SK-N-SH treated with all-trans-retinoic acid at 6 μM for 48 hours (cell line): ENCODE measurements at regions not wholly inside any gene's neighbourhood (a gene's known extent, or its start where the extent isn't known, plus 50 kb on each side); places are given as distances from the start of the nearest gene placed in this dataset.

ENCODE experiments used
- ATAC-seq: fragments of 200-7000 bp; cut with Tn5 transposase; 3 replicates; pipeline ENCODE4 v1.9.1; 2020; ENCODE audit warnings: mild to moderate bottlenecking, moderate library complexity
- ARNTL ChIP-seq: fragments of 450-650 bp; formaldehyde crosslinking; IDR thresholded peaks from 2 replicates; pipeline ENCODE4 v1.5.0; 2020; ENCODE audit warnings: low read depth, mild to moderate bottlenecking, moderate library complexity, borderline replicate concordance
- BACH2 ChIP-seq: fragments of 250-450 bp; sonication (Bioruptor Pico); IDR thresholded peaks from 2 replicates; pipeline ENCODE4 v1.9.0; 2021; ENCODE audit warnings: mild to moderate bottlenecking, borderline replicate concordance
- CSDC2 ChIP-seq: fragments of 250-450 bp; sonication (Bioruptor Pico); IDR thresholded peaks from 2 replicates; pipeline ENCODE4 v1.5.0; 2020; ENCODE audit warnings: mild to moderate bottlenecking, moderate library complexity
- ESRRG ChIP-seq: fragments of 250-450 bp; sonication (Bioruptor Pico); IDR thresholded peaks from 2 replicates; pipeline ENCODE4 v1.6.1; 2021; ENCODE audit warnings: mild to moderate bottlenecking
- GLIS3 ChIP-seq: fragments of 250-450 bp; sonication (Bioruptor Pico); IDR thresholded peaks from 2 replicates; pipeline ENCODE4 v1.5.0; 2020; ENCODE audit warnings: mild to moderate bottlenecking, moderate library complexity
- ISL1 ChIP-seq: fragments of 250-450 bp; sonication (Bioruptor Pico); IDR thresholded peaks from 2 replicates; pipeline ENCODE4 v2.1.2; 2022; ENCODE audit warnings: mild to moderate bottlenecking, moderate library complexity
- OSR1 ChIP-seq: fragments of 250-450 bp; sonication (Bioruptor Pico); IDR thresholded peaks from 2 replicates; pipeline ENCODE4 v1.8.0; 2022; ENCODE audit warnings: moderate library complexity, mild to moderate bottlenecking, inconsistent platforms
- PPARA ChIP-seq: fragments of 250-450 bp; sonication (Bioruptor Pico); IDR thresholded peaks from 2 replicates; pipeline ENCODE4 v1.5.0; 2020; ENCODE audit warnings: mild to moderate bottlenecking, borderline replicate concordance
- RARB ChIP-seq: fragments of 250-450 bp; sonication (Bioruptor Pico); IDR thresholded peaks from 2 replicates; pipeline ENCODE4 v1.8.0; 2021; ENCODE audit warnings: mild to moderate bottlenecking, moderate library complexity
- SNAI2 ChIP-seq: fragments of 250-450 bp; sonication (Bioruptor Pico); IDR thresholded peaks from 2 replicates; pipeline ENCODE4 v1.5.0; 2020; ENCODE audit warnings: mild to moderate bottlenecking, moderate library complexity
- TOX ChIP-seq: fragments of 250-450 bp; sonication (Bioruptor Pico); IDR thresholded peaks from 2 replicates; pipeline ENCODE4 v1.8.0; 2021; ENCODE audit warnings: mild to moderate bottlenecking, moderate library complexity, borderline replicate concordance
- ZC3H10 ChIP-seq: fragments of 250-450 bp; sonication (Bioruptor Pico); IDR thresholded peaks from 2 replicates; pipeline ENCODE4 v1.5.1; 2021; ENCODE audit warnings: mild to moderate bottlenecking, moderate library complexity
- ZFP3 ChIP-seq: fragments of 250-450 bp; sonication (Bioruptor Pico); IDR thresholded peaks from 2 replicates; pipeline ENCODE4 v1.5.0; 2020; ENCODE audit warnings: mild to moderate bottlenecking, moderate library complexity
- ZFP30 ChIP-seq: fragments of 450-650 bp; formaldehyde crosslinking; IDR thresholded peaks from 2 replicates; pipeline ENCODE4 v1.5.0; 2022; ENCODE audit warnings: mild to moderate bottlenecking, moderate library complexity
- ZNF565 ChIP-seq: fragments of 450-650 bp; formaldehyde crosslinking; conservative IDR thresholded peaks from 2 replicates; pipeline ENCODE4 v1.5.0; 2020; ENCODE audit warnings: low read depth, mild to moderate bottlenecking, moderate library complexity
- ZNF70 ChIP-seq: fragments of 450-650 bp; formaldehyde crosslinking; IDR thresholded peaks from 2 replicates; pipeline ENCODE4 v1.5.0; 2020; ENCODE audit warnings: mild to moderate bottlenecking, moderate library complexity
- ZNF8 ChIP-seq: fragments of 450-650 bp; formaldehyde crosslinking; IDR thresholded peaks from 2 replicates; pipeline ENCODE4 v1.5.0; 2020; ENCODE audit warnings: mild to moderate bottlenecking, moderate library complexity
- TF ChIP-seq, protein P1 (sequence below): fragments of 250-450 bp; sonication (Bioruptor Pico); IDR thresholded peaks from 2 replicates; pipeline ENCODE4 v1.5.1; 2021; ENCODE audit warnings: mild to moderate bottlenecking, moderate library complexity
- TF ChIP-seq, protein P2 (sequence below): fragments of 250-450 bp; sonication (Bioruptor Pico); IDR thresholded peaks from 2 replicates; pipeline ENCODE4 v1.5.0; 2020; ENCODE audit warnings: mild to moderate bottlenecking, moderate library complexity
- TF ChIP-seq, protein P3 (sequence below): fragments of 250-450 bp; sonication (Bioruptor Pico); IDR thresholded peaks from 2 replicates; pipeline ENCODE4 v1.5.1; 2020; ENCODE audit warnings: low read depth, mild to moderate bottlenecking, moderate library complexity
- TF ChIP-seq, protein P4 (sequence below): fragments of 250-450 bp; sonication (Bioruptor Pico); IDR thresholded peaks from 2 replicates; pipeline ENCODE4 v1.8.0; 2021; ENCODE audit warnings: low read depth, mild to moderate bottlenecking, moderate library complexity, borderline replicate concordance
- TF ChIP-seq, protein P5 (sequence below): fragments of 250-450 bp; sonication (Bioruptor Pico); IDR thresholded peaks from 2 replicates; pipeline ENCODE4 v1.8.0; 2020; ENCODE audit warnings: mild to moderate bottlenecking, moderate library complexity, borderline replicate concordance

DNA sequence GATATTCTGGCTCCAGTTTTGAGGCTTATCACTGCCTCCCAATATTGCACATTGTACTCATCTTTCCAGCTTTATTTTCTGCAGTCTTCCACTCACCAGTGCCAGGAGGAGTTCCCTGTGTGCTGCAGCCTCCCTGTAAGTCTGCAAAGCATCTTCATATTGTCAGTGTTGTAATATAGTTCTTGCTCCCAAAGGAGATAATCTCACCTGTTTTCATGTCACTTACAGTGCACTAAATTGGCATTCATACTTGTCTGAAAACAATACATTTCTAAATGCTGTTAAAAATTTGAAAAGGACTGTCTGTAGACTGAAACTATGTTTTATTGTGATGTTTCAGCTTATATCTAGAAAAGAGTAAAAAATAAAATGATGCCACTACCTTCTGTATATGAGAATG lies 146.8 kb upstream of the TMTC1 start:
- ATAC-seq: no peak
- TF ChIP-seq BACH2 (CRISPR knock-in tag): no peak
- TF ChIP-seq, protein P1, sequence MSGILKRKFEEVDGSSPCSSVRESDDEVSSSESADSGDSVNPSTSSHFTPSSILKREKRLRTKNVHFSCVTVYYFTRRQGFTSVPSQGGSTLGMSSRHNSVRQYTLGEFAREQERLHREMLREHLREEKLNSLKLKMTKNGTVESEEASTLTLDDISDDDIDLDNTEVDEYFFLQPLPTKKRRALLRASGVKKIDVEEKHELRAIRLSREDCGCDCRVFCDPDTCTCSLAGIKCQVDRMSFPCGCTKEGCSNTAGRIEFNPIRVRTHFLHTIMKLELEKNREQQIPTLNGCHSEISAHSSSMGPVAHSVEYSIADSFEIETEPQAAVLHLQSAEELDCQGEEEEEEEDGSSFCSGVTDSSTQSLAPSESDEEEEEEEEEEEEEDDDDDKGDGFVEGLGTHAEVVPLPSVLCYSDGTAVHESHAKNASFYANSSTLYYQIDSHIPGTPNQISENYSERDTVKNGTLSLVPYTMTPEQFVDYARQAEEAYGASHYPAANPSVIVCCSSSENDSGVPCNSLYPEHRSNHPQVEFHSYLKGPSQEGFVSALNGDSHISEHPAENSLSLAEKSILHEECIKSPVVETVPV: no peak
- no peak for TF ChIP-seq PPARA
- TF ChIP-seq, protein P2, sequence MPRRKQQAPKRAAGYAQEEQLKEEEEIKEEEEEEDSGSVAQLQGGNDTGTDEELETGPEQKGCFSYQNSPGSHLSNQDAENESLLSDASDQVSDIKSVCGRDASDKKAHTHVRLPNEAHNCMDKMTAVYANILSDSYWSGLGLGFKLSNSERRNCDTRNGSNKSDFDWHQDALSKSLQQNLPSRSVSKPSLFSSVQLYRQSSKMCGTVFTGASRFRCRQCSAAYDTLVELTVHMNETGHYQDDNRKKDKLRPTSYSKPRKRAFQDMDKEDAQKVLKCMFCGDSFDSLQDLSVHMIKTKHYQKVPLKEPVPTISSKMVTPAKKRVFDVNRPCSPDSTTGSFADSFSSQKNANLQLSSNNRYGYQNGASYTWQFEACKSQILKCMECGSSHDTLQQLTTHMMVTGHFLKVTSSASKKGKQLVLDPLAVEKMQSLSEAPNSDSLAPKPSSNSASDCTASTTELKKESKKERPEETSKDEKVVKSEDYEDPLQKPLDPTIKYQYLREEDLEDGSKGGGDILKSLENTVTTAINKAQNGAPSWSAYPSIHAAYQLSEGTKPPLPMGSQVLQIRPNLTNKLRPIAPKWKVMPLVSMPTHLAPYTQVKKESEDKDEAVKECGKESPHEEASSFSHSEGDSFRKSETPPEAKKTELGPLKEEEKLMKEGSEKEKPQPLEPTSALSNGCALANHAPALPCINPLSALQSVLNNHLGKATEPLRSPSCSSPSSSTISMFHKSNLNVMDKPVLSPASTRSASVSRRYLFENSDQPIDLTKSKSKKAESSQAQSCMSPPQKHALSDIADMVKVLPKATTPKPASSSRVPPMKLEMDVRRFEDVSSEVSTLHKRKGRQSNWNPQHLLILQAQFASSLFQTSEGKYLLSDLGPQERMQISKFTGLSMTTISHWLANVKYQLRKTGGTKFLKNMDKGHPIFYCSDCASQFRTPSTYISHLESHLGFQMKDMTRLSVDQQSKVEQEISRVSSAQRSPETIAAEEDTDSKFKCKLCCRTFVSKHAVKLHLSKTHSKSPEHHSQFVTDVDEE (CRISPR knock-in tag): no peak
- no peak for TF ChIP-seq ZFP30 (CRISPR knock-in tag)
- TF ChIP-seq, protein P3, sequence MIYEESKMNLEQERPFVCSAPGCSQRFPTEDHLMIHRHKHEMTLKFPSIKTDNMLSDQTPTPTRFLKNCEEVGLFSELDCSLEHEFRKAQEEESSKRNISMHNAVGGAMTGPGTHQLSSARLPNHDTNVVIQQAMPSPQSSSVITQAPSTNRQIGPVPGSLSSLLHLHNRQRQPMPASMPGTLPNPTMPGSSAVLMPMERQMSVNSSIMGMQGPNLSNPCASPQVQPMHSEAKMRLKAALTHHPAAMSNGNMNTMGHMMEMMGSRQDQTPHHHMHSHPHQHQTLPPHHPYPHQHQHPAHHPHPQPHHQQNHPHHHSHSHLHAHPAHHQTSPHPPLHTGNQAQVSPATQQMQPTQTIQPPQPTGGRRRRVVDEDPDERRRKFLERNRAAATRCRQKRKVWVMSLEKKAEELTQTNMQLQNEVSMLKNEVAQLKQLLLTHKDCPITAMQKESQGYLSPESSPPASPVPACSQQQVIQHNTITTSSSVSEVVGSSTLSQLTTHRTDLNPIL (CRISPR knock-in tag): no peak
- no peak for TF ChIP-seq SNAI2 (CRISPR knock-in tag)
- no peak for TF ChIP-seq ESRRG (CRISPR knock-in tag)
- TF ChIP-seq ZNF565: no peak
- TF ChIP-seq ZNF70: no peak
- TF ChIP-seq ARNTL (CRISPR knock-in tag): no peak
- TF ChIP-seq ZC3H10 (CRISPR knock-in tag): no peak
- TF ChIP-seq TOX: no peak
- TF ChIP-seq RARB: no peak
- TF ChIP-seq ZNF8 (CRISPR knock-in tag): no peak
- TF ChIP-seq, protein P4, sequence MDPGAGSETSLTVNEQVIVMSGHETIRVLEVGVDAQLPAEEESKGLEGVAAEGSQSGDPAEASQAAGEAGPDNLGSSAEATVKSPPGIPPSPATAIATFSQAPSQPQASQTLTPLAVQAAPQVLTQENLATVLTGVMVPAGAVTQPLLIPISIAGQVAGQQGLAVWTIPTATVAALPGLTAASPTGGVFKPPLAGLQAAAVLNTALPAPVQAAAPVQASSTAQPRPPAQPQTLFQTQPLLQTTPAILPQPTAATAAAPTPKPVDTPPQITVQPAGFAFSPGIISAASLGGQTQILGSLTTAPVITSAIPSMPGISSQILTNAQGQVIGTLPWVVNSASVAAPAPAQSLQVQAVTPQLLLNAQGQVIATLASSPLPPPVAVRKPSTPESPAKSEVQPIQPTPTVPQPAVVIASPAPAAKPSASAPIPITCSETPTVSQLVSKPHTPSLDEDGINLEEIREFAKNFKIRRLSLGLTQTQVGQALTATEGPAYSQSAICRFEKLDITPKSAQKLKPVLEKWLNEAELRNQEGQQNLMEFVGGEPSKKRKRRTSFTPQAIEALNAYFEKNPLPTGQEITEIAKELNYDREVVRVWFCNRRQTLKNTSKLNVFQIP: no peak

DNA sequence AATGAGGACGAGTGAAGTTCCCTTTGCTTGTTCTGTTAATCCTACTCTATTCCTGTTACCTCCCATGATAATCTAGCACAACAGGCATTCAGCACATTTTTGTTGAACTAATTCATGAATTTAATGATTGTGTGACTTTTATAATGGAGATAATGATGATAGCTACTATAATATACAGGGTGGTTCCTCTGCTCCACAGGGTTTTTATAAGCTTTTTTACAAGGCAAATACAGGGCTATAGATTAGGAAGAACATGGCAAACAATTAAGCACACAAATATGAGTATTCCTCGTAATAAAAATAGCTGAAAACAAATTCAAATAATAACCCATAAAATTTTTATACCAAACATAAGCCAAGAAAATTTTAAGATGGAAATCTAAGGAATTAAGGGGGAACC lies 145.6 kb upstream of the TMTC1 start:
- ATAC-seq: no peak
- no peak for TF ChIP-seq ISL1 (CRISPR knock-in tag)

DNA sequence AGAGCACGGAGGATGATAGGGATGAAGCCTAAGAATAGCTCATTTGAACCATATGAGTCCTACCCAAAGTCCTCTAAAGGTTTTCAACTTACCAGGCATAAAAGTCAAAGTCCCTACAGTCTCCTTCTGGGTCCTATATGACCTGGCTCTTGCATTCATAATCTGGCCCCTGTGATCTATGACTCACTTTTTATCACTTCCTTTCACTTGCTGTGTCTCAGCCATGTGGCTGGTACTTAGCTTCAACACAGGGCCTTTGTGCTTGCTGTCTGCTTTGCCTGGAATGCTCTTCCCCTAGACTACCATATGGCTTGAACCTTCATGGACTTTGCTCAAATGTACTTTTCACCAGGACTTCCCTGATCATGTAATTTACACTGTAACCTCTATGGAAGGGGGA lies 137.6 kb upstream of the TMTC1 start:
- ATAC-seq: no peak
- TF ChIP-seq SNAI2 (CRISPR knock-in tag): no peak
- no peak for TF ChIP-seq ZNF565
- no peak for TF ChIP-seq PPARA
- TF ChIP-seq, protein P5, sequence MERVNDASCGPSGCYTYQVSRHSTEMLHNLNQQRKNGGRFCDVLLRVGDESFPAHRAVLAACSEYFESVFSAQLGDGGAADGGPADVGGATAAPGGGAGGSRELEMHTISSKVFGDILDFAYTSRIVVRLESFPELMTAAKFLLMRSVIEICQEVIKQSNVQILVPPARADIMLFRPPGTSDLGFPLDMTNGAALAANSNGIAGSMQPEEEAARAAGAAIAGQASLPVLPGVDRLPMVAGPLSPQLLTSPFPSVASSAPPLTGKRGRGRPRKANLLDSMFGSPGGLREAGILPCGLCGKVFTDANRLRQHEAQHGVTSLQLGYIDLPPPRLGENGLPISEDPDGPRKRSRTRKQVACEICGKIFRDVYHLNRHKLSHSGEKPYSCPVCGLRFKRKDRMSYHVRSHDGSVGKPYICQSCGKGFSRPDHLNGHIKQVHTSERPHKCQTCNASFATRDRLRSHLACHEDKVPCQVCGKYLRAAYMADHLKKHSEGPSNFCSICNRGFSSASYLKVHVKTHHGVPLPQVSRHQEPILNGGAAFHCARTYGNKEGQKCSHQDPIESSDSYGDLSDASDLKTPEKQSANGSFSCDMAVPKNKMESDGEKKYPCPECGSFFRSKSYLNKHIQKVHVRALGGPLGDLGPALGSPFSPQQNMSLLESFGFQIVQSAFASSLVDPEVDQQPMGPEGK (CRISPR knock-in tag): no peak
- no peak for TF ChIP-seq ZC3H10 (CRISPR knock-in tag)
- no peak for TF ChIP-seq BACH2 (CRISPR knock-in tag)
- no peak for TF ChIP-seq TOX
- TF ChIP-seq ZFP3: no peak
- TF ChIP-seq, protein P3 (CRISPR knock-in tag): no peak
- no peak for TF ChIP-seq CSDC2 (CRISPR knock-in tag)
- no peak for TF ChIP-seq GLIS3 (CRISPR knock-in tag)
- TF ChIP-seq, protein P1: no peak
- TF ChIP-seq ISL1 (CRISPR knock-in tag): no peak
- no peak for TF ChIP-seq RARB
- TF ChIP-seq ZFP30 (CRISPR knock-in tag): no peak
- TF ChIP-seq, protein P2 (CRISPR knock-in tag): no peak
- TF ChIP-seq ZNF8 (CRISPR knock-in tag): no peak
- TF ChIP-seq OSR1: no peak
